ENCODE measurements at regions not wholly inside any gene's neighbourhood (a gene's known extent, or its start where the extent isn't known, plus 50 kb on each side); places are given as distances from the start of the nearest gene placed in this dataset.

GRCh38 chr16:82497139-82497538, 129.6 kb upstream of the CDH13 start:
- TF ChIP-seq GABPA (IDR thresholded peaks at IDR 0.05; ENCODE audit: low read depth) (no peak), SPI1 (IDR thresholded peaks at IDR 0.05; ENCODE audit: borderline replicate concordance, low read depth) (no peak), REST (IDR thresholded peaks at IDR 0.05; ENCODE audit: insufficient replicate concordance, low read depth) (no peak), POLR2AphosphoS5 (IDR thresholded peaks at IDR 0.05; ENCODE audit: low read depth) (no peak), CTCF (IDR thresholded peaks at IDR 0.05; ENCODE audit: insufficient read depth, low read length) (no peak)
- H3K27me3 ChIP-seq (ENCODE audit: insufficient read depth, poor library complexity, severe bottlenecking), result no peaks in the 10 kb centered on the region
- no peak for DNase-seq (ENCODE audit: low read depth in 1 of 2, low spot score in 1 of 2)
- H3K4me3 ChIP-seq (replicated peaks; ENCODE audit: insufficient read depth, low read length), result no peak overlapping the region
- no peak overlapping the region for H3K27ac ChIP-seq (replicated peaks)

GRCh38 chr16:82488460-82488859, 138.3 kb upstream of the CDH13 start:
- Histone ChIP-seq H3K4me3 (replicated peaks; ENCODE audit: insufficient read depth, low read length) (no peak overlapping the region), H3K27ac (replicated peaks) (no peak overlapping the region), H3K27me3 (ENCODE audit: insufficient read depth, poor library complexity, severe bottlenecking) (no peaks in the 10 kb centered on the region)
- no peak for TF ChIP-seq SPI1 (IDR thresholded peaks at IDR 0.05; ENCODE audit: borderline replicate concordance, low read depth)
- TF ChIP-seq CTCF (IDR thresholded peaks at IDR 0.05; ENCODE audit: insufficient read depth, low read length), result no peak
- no peak for TF ChIP-seq GABPA (IDR thresholded peaks at IDR 0.05; ENCODE audit: low read depth)
- no peak for TF ChIP-seq REST (IDR thresholded peaks at IDR 0.05; ENCODE audit: insufficient replicate concordance, low read depth)
- TF ChIP-seq POLR2AphosphoS5 (IDR thresholded peaks at IDR 0.05; ENCODE audit: low read depth), result no peak
- DNase-seq (ENCODE audit: low read depth in 1 of 2, low spot score in 1 of 2), result no peak

GRCh38 chr16:82481455-82481854, 145.3 kb upstream of the CDH13 start:
- Histone ChIP-seq H3K27me3 (ENCODE audit: insufficient read depth, poor library complexity, severe bottlenecking) (peaks cover 5% of the 10 kb centered on the region), H3K4me3 (replicated peaks; ENCODE audit: insufficient read depth, low read length) (no peak overlapping the region), H3K27ac (replicated peaks) (no peak overlapping the region)
- DNase-seq (ENCODE audit: low read depth in 1 of 2, low spot score in 1 of 2), result no peak
- TF ChIP-seq SPI1 (IDR thresholded peaks at IDR 0.05; ENCODE audit: borderline replicate concordance, low read depth) (no peak), POLR2AphosphoS5 (IDR thresholded peaks at IDR 0.05; ENCODE audit: low read depth) (no peak), REST (IDR thresholded peaks at IDR 0.05; ENCODE audit: insufficient replicate concordance, low read depth) (no peak), GABPA (IDR thresholded peaks at IDR 0.05; ENCODE audit: low read depth) (no peak), CTCF (IDR thresholded peaks at IDR 0.05; ENCODE audit: insufficient read depth, low read length) (no peak)
